RWPE1 (cell line): ENCODE measurements at regions not wholly inside any gene's neighbourhood (a gene's known extent, or its start where the extent isn't known, plus 50 kb on each side); places are given as distances from the start of the nearest gene placed in this dataset.

Source experiments
- CTCF ChIA-PET: fragments of 350-600 bp; sonication (Branson Sonifier 250); formaldehyde crosslinking; extraction: SDS; loops from one replicate; lab custom pipeline; 2021; lab: Yijun Ruan, JAX
- POLR2A ChIA-PET: fragments of 400-600 bp; formaldehyde crosslinking; extraction: SDS; loops from one replicate; lab custom pipeline; 2020; ENCODE audit warnings: antibody characterized with exemption; ENCODE audit not compliant: low non-redundant PET; lab: Yijun Ruan, JAX
- DNase-seq: peaks from one replicate; pipeline ENCODE4 v3.0.0; 2012; ENCODE audit warnings: low spot score
- H3K27ac ChIP-seq: fragments of 450-650 bp; 2 replicates; pipeline ENCODE4 v1.5.1; 2017
- TF ChIP-seq, protein P1 (sequence below): fragments of 450-650 bp; conservative IDR thresholded peaks from 2 replicates; pipeline ENCODE4 v1.5.1; 2017; ENCODE audit warnings: low read depth, mild to moderate bottlenecking

DNA sequence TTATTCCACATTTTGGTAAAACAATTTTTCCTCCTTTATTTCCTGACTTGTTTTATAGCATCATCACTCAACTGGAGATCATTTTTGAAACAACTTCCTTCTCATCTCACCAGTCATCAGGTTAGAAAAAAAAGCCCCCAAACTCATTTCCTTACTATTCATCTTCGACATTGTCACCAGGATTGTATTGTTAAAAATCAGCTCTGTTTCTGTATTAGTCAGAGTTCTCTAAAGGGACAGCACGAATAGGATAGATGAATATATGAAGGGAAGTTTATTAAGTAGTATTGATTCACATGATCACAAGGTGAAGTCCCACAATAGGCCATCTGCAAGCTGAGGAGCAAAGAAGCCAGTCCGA lies 392.6 kb downstream of the FUT8 start:
- TF ChIP-seq, protein P1, sequence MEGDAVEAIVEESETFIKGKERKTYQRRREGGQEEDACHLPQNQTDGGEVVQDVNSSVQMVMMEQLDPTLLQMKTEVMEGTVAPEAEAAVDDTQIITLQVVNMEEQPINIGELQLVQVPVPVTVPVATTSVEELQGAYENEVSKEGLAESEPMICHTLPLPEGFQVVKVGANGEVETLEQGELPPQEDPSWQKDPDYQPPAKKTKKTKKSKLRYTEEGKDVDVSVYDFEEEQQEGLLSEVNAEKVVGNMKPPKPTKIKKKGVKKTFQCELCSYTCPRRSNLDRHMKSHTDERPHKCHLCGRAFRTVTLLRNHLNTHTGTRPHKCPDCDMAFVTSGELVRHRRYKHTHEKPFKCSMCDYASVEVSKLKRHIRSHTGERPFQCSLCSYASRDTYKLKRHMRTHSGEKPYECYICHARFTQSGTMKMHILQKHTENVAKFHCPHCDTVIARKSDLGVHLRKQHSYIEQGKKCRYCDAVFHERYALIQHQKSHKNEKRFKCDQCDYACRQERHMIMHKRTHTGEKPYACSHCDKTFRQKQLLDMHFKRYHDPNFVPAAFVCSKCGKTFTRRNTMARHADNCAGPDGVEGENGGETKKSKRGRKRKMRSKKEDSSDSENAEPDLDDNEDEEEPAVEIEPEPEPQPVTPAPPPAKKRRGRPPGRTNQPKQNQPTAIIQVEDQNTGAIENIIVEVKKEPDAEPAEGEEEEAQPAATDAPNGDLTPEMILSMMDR = no peak
- no peak for DNase-seq
- ChIA-PET POLR2A (no interaction called here), CTCF (interaction anchor here (0.6 kb wide), 1 partner anchor 17 kb away, joined by 3 read pairs; no protein-coding TSS in a partner anchor)
- no peak overlapping the region for H3K27ac ChIP-seq

DNA sequence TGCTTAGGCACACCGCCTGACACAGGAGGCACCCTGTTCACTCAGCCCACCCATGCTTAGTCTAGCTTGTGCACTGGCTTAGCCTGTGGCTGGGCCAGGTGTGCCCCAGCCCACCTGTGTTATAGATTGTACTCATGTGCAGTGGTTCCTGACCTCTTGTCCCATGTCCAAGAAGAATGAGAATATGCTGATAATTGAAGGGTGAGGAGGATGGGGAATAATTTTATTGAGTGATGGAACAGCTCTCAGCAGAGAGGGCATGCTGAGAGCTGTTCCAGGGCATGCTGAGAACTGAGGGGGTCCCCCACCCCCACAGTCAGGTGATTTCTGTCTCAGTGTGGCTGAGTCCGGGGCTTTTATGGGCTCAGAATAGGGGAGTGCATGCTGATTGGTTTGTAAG lies 395.9 kb downstream of the FUT8 start:
- POLR2A ChIA-PET = no interaction called here
- CTCF ChIA-PET = interaction anchor here (0.6 kb wide), 1 partner anchor 18 kb away, joined by 3 read pairs; no protein-coding TSS in a partner anchor
- TF ChIP-seq, protein P1 = no peak
- H3K27ac ChIP-seq = no peak overlapping the region
- no peak for DNase-seq

DNA sequence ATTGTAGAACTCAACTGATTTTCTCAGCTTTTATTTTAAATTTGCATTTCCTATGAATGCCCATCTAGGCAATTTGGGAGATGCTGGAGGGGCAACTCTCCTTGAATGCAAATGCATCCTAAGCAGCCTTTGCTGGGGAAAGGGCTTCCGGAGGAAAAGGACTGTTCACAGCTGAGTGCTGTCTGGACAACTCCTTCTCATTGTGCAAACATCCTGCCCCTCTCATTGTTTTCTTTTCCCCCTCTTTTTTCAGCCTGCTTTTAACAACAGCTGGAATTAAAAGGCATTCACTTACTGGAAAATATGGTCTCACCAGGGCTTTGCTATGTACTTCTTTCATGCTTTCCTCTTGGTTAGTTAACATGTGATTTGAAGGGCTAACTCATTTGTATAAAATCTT lies 397.8 kb downstream of the FUT8 start:
- no peak for DNase-seq
- POLR2A ChIA-PET = no interaction called here
- H3K27ac ChIP-seq = no peak overlapping the region
- TF ChIP-seq, protein P1 = no peak
- CTCF ChIA-PET = no interaction called here

DNA sequence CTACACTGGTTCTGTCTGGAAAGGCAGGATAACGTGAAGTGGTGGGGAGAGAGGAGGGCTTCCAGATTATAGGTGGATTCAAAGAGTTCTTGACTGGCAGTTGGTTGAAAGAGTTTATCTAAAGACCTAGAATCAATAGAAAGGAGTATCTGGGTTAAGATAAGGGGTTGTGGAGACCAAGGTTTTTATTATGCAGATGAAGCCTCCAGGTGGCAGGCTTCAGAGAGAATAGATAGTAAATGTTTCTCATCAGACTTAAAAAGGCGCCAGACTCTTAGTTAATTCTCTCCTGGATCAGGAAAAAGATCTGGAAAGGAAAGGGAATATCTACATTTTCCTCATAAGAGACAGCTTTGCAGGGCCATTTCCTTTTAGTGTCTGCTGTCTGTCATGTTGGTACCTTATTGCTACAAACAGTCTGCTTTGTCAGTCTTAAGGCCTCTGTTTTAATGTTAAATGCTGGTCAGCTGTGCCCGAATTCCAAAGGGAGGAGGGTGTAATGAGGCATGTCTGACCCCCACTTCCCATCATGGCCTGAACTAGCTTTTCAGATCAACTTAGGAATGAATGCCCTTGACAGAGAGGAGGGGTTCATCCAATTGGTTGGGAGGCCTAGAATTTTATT lies 401.3 kb downstream of the FUT8 start:
- DNase-seq = no peak
- CTCF ChIA-PET = no interaction called here
- POLR2A ChIA-PET = no interaction called here
- TF ChIP-seq, protein P1 = no peak
- H3K27ac ChIP-seq = no peak overlapping the region

DNA sequence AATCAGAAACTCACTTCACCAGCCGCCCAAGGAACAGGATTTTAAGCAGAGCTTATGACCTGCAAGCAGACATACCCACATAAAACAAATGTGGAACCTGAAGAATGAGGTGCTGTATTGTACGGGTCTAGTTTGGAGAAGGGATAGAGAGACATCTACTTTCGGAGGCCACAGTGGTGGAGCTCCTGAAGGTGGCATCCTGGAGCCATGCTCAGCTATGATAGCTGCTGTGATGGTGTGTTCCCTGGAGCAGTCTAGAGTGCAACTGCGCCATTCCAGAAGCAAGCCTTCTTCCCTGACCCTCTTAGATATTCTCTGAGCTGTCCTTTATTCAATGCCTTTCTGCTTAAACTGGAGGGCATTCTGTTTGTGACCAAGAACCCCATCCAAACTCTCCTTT lies 402.6 kb downstream of the FUT8 start:
- ChIA-PET POLR2A (no interaction called here), CTCF (interaction anchor here (1.2 kb wide), 1 partner anchor 10 kb away, joined by 7 read pairs; no protein-coding TSS in a partner anchor)
- DNase-seq = no peak
- TF ChIP-seq, protein P1 = no peak
- H3K27ac ChIP-seq = no peak overlapping the region

DNA sequence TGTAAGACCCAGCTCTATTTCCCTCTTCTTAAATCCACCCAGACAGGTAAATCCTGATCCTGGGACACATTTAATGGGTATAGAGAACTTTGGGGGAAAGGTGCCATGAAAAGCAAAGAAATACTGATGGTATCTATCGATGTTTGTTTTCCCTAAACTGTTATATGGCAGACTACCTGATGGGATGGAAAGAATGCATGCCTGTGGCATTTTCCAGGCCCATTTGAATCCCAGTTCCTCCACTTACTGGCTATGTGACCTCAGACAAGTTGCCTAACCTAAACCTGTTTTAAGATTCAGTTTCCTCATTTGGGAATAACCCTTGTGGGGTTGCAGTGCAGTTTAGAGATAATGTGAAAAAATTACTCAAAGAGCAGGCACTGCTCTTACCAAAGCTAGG lies 404.5 kb downstream of the FUT8 start:
- no peak overlapping the region for H3K27ac ChIP-seq
- CTCF ChIA-PET = no interaction called here
- no peak for DNase-seq
- POLR2A ChIA-PET = no interaction called here
- TF ChIP-seq, protein P1 = no peak

DNA sequence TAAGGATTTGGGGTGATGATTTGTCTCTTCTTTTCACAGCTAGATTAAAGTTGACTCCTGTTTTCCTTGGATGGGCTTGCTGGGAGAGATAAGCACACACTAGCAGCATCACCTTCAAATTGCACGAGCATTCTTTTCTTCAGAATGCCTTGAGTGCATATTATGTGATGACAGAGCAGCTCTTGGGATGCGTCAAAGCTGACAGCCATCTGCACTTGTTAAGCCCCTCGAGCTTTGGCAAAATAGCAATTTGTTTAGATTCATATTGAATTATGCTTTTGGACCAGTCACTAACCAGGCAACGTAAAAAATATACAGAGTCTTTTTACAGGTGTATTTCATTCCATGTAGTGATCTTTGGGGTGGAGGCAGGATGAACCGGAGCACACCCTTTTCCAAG lies 407.0 kb downstream of the FUT8 start:
- no peak overlapping the region for H3K27ac ChIP-seq
- TF ChIP-seq, protein P1 = no peak
- no peak for DNase-seq
- ChIA-PET CTCF (no interaction called here), POLR2A (no interaction called here)
